Medulla oblongata (tissue), 1 donor: ENCODE measurements at regions not wholly inside any gene's neighbourhood (a gene's known extent, or its start where the extent isn't known, plus 50 kb on each side); places are given as distances from the start of the nearest gene placed in this dataset.

Experiments used
- DNase-seq: peaks from one replicate; pipeline ENCODE4 v3.0.0-alpha.2; 2015; ENCODE audit errors: extremely low spot score

GRCh38 chr9:7402334-7403027, 397.1 kb downstream of the DMAC1 start:
- peak; percentile 4 for DNase-seq

- no peak for DNase-seq
Observed at GRCh38 chr9:7401116-7401515, 398.5 kb downstream of the DMAC1 start.

GRCh38 chr9:7394002-7394774, 405.4 kb downstream of the DMAC1 start:
- peak; percentile 71 for DNase-seq

- DNase-seq: no peak
Observed at GRCh38 chr9:7392148-7392547, 407.4 kb downstream of the DMAC1 start.

- DNase-seq: no peak
Observed at GRCh38 chr9:7388755-7389154, 410.8 kb downstream of the DMAC1 start.

GRCh38 chr9:7387840-7388239, 411.7 kb downstream of the DMAC1 start:
- DNase-seq: no peak

GRCh38 chr9:7382304-7382703, 417.3 kb downstream of the DMAC1 start:
- DNase-seq: no peak

- no peak for DNase-seq
Observed at GRCh38 chr9:7377489-7377888, 422.1 kb downstream of the DMAC1 start.

- DNase-seq: no peak
Observed at GRCh38 chr9:7376833-7377232, 422.7 kb downstream of the DMAC1 start.

GRCh38 chr9:7376213-7376612, 423.4 kb downstream of the DMAC1 start:
- no peak for DNase-seq

GRCh38 chr9:7375013-7375511, 424.5 kb downstream of the DMAC1 start:
- DNase-seq: no peak

- DNase-seq: no peak
Observed at GRCh38 chr9:7370988-7371387, 428.6 kb downstream of the DMAC1 start.

GRCh38 chr9:7370381-7370780, 429.2 kb downstream of the DMAC1 start:
- DNase-seq: peak; percentile 63

- DNase-seq: no peak
Observed at GRCh38 chr9:7369384-7369821, 430.2 kb downstream of the DMAC1 start.

GRCh38 chr9:7368410-7369292, 430.9 kb downstream of the DMAC1 start:
- DNase-seq: peak; percentile 11

GRCh38 chr9:7367726-7368125, 431.9 kb downstream of the DMAC1 start:
- DNase-seq: no peak

- DNase-seq: no peak
Observed at GRCh38 chr9:7366121-7366520, 433.5 kb downstream of the DMAC1 start.

- no peak for DNase-seq
Observed at GRCh38 chr9:7363777-7364477, 435.7 kb downstream of the DMAC1 start.

GRCh38 chr9:7360513-7360912, 439.1 kb downstream of the DMAC1 start:
- no peak for DNase-seq

GRCh38 chr9:7358876-7359275, 440.7 kb downstream of the DMAC1 start:
- DNase-seq: no peak

GRCh38 chr9:7354704-7355103, 444.9 kb downstream of the DMAC1 start:
- no peak for DNase-seq
